Liver (tissue), 8 donors: ENCODE measurements at regions not wholly inside any gene's neighbourhood (a gene's known extent, or its start where the extent isn't known, plus 50 kb on each side); places are given as distances from the start of the nearest gene placed in this dataset.

ENCODE experiments used
- DNase-seq: peaks from one replicate; pipeline ENCODE4 v3.0.0-alpha.2; 2017; ENCODE audit warnings: low spot score
- H3K27ac ChIP-seq, 2 donors: one replicate each; pipeline ENCODE4 v1.7.0; 2013; ENCODE audit warnings: inconsistent platforms in 2 of 2, low read length in 2 of 2, control low read depth in 1 of 2, low read depth in 1 of 2, mild to moderate bottlenecking in 1 of 2
- H3K27me3 ChIP-seq, 4 donors: one replicate each; pipeline versions ENCODE4 v1.6.1 to v1.7.0; 2013; ENCODE audit warnings: low read length in 3 of 4, inconsistent platforms in 1 of 4, mild to moderate bottlenecking in 1 of 4, moderate library complexity in 1 of 4; ENCODE audit not compliant: control insufficient read depth in 4 of 4, insufficient read depth in 4 of 4
- H3K36me3 ChIP-seq, 4 donors: one replicate each; pipeline versions ENCODE4 v1.6.1 to v1.7.0; 2013; ENCODE audit warnings: low read length in 3 of 4, mild to moderate bottlenecking in 3 of 4, low read depth in 1 of 4, moderate library complexity in 1 of 4; ENCODE audit not compliant: control insufficient read depth in 4 of 4, insufficient read depth in 3 of 4
- H3K4me1 ChIP-seq, 4 donors: one replicate each; pipeline versions ENCODE4 v1.6.1 to v1.7.0; 2013; ENCODE audit warnings: low read length in 3 of 4, mild to moderate bottlenecking in 3 of 4, moderate library complexity in 1 of 4; ENCODE audit not compliant: control insufficient read depth in 4 of 4, insufficient read depth in 4 of 4
- H3K4me3 ChIP-seq, 3 donors: one replicate each; pipeline versions ENCODE4 v1.6.1 to v1.7.0; 2013; ENCODE audit warnings: low read length in 3 of 3, control low read depth in 1 of 3, low read depth in 1 of 3, mild to moderate bottlenecking in 1 of 3
- H3K9ac ChIP-seq, 2 donors: one replicate each; pipeline ENCODE4 v1.7.0; 2013; ENCODE audit warnings: low read length in 2 of 2, mild to moderate bottlenecking in 2 of 2, moderate library complexity in 2 of 2, control low read depth in 1 of 2, low read depth in 1 of 2
- H3K9me3 ChIP-seq, 4 donors: one replicate each; pipeline versions ENCODE4 v1.6.1 to v1.7.0; 2013; ENCODE audit warnings: low read length in 3 of 4; ENCODE audit not compliant: control insufficient read depth in 4 of 4
- EGR1 ChIP-seq, 2 donors: IDR thresholded peaks; 2 replicates each; pipeline ENCODE4 v1.6.1; 2016 to 2018; ENCODE audit warnings: antibody characterized with exemption in 2 of 2, low read depth in 2 of 2
- FOXA1 ChIP-seq: IDR thresholded peaks from 2 replicates; pipeline ENCODE4 v1.6.1; 2016; ENCODE audit warnings: antibody characterized with exemption
- FOXA2 ChIP-seq: IDR thresholded peaks from 2 replicates; pipeline ENCODE4 v1.6.1; 2016; ENCODE audit warnings: antibody characterized with exemption
- GABPA ChIP-seq, 2 donors: IDR thresholded peaks in 1 of 2; conservative IDR thresholded peaks in 1 of 2; 2 replicates each; pipeline ENCODE4 v1.6.1; 2016; ENCODE audit warnings: antibody characterized with exemption in 2 of 2, mild to moderate bottlenecking in 1 of 2, moderate library complexity in 1 of 2
- RAD21 ChIP-seq, 2 donors: IDR thresholded peaks; 2 replicates each; pipeline ENCODE4 v1.6.1; 2016; ENCODE audit warnings: antibody characterized with exemption in 2 of 2, mild to moderate bottlenecking in 2 of 2
- RXRA ChIP-seq, 2 donors: IDR thresholded peaks; 2 replicates each; pipeline ENCODE4 v1.6.1; 2017 to 2018; ENCODE audit warnings: antibody characterized with exemption in 2 of 2, mild to moderate bottlenecking in 1 of 2
- SP1 ChIP-seq: IDR thresholded peaks from 2 replicates; pipeline ENCODE4 v1.6.1; 2018; ENCODE audit warnings: antibody characterized with exemption, mild to moderate bottlenecking
- YY1 ChIP-seq: IDR thresholded peaks from 2 replicates; pipeline ENCODE4 v1.6.1; 2016; ENCODE audit warnings: antibody characterized with exemption, mild to moderate bottlenecking
- WGBS: extraction: QIAGEN DNeasy Blood & Tissue Kit; methylation state at CpG from one replicate; pipeline ENCODE4 v1.1.7; 2013; 5-methylcytosine and 5-hydroxymethylcytosine counted together
- TF ChIP-seq, protein P1 (sequence below): IDR thresholded peaks from 2 replicates; pipeline ENCODE4 v1.6.1; 2016; ENCODE audit warnings: antibody characterized with exemption
- TF ChIP-seq, protein P2 (sequence below): IDR thresholded peaks from 2 replicates; pipeline ENCODE4 v1.6.1; 2016; ENCODE audit warnings: antibody characterized with exemption, mild to moderate bottlenecking
- TF ChIP-seq, protein P3 (sequence below): IDR thresholded peaks from 2 replicates; pipeline ENCODE4 v1.6.1; 2016; ENCODE audit warnings: antibody characterized with exemption
- TF ChIP-seq, protein P4 (sequence below): fragments of 150-350 bp; IDR thresholded peaks from 2 replicates; pipeline ENCODE4 v1.5.1; 2017; ENCODE audit warnings: improper control_type of control experiment, low read depth, low read length; ENCODE audit not compliant: missing input control
- donor health status: healthy.
- donor health status: healthy.
- donor health status: healthy.
- donor health status: healthy.
- donor health status: healthy.

DNA sequence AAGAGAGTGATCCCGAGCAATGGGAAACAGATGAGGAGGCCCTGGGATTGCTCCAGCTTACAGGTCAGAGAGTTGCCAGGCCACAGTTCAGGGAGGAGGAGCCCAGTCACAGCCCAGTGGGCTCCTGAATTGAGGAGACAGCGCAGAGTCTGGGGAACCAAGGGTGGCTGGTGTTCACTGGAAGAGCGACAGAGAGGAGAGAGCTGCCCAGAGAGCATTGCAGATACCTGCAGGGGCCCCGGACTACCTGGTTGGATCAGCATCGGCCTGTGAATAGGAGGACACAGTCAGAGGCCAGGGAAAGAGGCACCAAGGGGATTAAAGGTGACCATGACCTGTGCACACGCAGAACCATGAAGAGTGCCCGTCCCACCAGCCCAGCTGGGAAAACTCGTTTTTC lies 648.6 kb downstream of the TBC1D22A start:
- no peak overlapping the region for H3K4me3 ChIP-seq
- no peak overlapping the region for H3K9ac ChIP-seq
- WGBS = 74% methylated on average over 8 of the region's 8 CpGs
- TF ChIP-seq YY1 (no peak), EGR1 (IDR thresholded peaks at IDR 0.05; ENCODE audit: low read depth in 2 of 2) (no peak), SP1 (no peak), RAD21 (IDR thresholded peaks at IDR 0.05) (no peak), FOXA1 (no peak)
- TF ChIP-seq, protein P1, sequence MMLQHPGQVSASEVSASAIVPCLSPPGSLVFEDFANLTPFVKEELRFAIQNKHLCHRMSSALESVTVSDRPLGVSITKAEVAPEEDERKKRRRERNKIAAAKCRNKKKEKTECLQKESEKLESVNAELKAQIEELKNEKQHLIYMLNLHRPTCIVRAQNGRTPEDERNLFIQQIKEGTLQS = no peak
- TF ChIP-seq, protein P2, sequence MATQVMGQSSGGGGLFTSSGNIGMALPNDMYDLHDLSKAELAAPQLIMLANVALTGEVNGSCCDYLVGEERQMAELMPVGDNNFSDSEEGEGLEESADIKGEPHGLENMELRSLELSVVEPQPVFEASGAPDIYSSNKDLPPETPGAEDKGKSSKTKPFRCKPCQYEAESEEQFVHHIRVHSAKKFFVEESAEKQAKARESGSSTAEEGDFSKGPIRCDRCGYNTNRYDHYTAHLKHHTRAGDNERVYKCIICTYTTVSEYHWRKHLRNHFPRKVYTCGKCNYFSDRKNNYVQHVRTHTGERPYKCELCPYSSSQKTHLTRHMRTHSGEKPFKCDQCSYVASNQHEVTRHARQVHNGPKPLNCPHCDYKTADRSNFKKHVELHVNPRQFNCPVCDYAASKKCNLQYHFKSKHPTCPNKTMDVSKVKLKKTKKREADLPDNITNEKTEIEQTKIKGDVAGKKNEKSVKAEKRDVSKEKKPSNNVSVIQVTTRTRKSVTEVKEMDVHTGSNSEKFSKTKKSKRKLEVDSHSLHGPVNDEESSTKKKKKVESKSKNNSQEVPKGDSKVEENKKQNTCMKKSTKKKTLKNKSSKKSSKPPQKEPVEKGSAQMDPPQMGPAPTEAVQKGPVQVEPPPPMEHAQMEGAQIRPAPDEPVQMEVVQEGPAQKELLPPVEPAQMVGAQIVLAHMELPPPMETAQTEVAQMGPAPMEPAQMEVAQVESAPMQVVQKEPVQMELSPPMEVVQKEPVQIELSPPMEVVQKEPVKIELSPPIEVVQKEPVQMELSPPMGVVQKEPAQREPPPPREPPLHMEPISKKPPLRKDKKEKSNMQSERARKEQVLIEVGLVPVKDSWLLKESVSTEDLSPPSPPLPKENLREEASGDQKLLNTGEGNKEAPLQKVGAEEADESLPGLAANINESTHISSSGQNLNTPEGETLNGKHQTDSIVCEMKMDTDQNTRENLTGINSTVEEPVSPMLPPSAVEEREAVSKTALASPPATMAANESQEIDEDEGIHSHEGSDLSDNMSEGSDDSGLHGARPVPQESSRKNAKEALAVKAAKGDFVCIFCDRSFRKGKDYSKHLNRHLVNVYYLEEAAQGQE = no peak
- H3K4me1 ChIP-seq = no peaks in the 10 kb centered on the region
- peaks cover 0 to 4% (median 2%) of the 10 kb centered on the region in 4 donors for H3K27me3 ChIP-seq
- H3K36me3 ChIP-seq = no peaks in the 10 kb centered on the region
- no peak overlapping the region for H3K27ac ChIP-seq
- H3K9me3 ChIP-seq = no peaks in the 10 kb centered on the region
- DNase-seq = no peak

DNA sequence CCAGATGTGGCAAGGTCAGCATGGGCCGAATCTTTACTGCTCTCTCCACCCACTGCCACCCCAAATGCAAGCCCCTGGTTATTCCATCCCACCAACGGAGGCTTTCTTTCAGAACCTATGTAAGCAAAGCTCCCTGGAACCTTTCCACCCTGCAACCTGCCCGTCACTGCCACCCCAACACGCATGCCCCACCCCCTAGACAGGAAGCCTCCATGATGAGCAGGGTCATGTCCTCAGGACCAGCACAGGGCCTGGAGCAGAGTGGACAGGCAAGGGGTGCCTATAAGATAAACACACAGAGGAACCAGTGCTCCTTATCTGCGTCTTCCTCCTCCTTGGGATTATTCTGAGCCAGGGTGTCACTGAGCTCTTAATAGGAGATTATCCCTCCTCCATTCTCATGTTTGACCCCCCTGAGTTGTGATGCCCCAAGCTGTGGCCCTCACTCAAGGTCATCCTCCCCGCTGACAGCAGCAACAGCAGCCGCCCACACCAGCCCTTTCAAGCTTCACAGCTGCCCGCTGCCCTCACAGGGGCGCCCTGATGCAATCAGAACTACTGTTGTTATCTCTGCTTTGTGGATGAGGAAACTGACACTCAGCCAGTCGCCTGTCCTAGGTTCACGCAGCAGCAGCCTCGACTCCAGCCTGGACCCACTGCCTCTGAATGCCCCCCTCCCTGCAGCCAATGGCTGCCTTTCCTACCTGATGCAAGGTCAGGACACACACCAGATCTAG lies 647.3 kb downstream of the TBC1D22A start:
- Histone ChIP-seq H3K9ac (no peak overlapping the region), H3K27me3 (peaks cover 0 to 4% (median 2%) of the 10 kb centered on the region in 4 donors), H3K27ac (no peak overlapping the region), H3K36me3 (no peaks in the 10 kb centered on the region), H3K4me1 (no peaks in the 10 kb centered on the region), H3K4me3 (no peak overlapping the region), H3K9me3 (no peaks in the 10 kb centered on the region)
- WGBS = 46% methylated on average over 12 of the region's 12 CpGs
- DNase-seq = peak; percentile 16
- TF ChIP-seq FOXA1 (no peak), GABPA (IDR thresholded peaks at IDR 0.05 in 1 of 2, conservative IDR thresholded peaks at IDR 0.05 in 1 of 2) (no peak), EGR1 (IDR thresholded peaks at IDR 0.05; ENCODE audit: low read depth in 2 of 2) (no peak), FOXA2 (no peak), RXRA (IDR thresholded peaks at IDR 0.05) (no peak), RAD21 (IDR thresholded peaks at IDR 0.05) (no peak)
- TF ChIP-seq, protein P3, sequence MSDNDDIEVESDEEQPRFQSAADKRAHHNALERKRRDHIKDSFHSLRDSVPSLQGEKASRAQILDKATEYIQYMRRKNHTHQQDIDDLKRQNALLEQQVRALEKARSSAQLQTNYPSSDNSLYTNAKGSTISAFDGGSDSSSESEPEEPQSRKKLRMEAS = no peak
- TF ChIP-seq, protein P4, sequence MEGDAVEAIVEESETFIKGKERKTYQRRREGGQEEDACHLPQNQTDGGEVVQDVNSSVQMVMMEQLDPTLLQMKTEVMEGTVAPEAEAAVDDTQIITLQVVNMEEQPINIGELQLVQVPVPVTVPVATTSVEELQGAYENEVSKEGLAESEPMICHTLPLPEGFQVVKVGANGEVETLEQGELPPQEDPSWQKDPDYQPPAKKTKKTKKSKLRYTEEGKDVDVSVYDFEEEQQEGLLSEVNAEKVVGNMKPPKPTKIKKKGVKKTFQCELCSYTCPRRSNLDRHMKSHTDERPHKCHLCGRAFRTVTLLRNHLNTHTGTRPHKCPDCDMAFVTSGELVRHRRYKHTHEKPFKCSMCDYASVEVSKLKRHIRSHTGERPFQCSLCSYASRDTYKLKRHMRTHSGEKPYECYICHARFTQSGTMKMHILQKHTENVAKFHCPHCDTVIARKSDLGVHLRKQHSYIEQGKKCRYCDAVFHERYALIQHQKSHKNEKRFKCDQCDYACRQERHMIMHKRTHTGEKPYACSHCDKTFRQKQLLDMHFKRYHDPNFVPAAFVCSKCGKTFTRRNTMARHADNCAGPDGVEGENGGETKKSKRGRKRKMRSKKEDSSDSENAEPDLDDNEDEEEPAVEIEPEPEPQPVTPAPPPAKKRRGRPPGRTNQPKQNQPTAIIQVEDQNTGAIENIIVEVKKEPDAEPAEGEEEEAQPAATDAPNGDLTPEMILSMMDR = no peak
- TF ChIP-seq, protein P1 = no peak
